LNCaP clone FGC (cell line): ENCODE measurements at regions not wholly inside any gene's neighbourhood (a gene's known extent, or its start where the extent isn't known, plus 50 kb on each side); places are given as distances from the start of the nearest gene placed in this dataset.
"Not testable (repeated sequence)": the region's sequence is repeated elsewhere in the genome, so short reads cannot be mapped to it uniquely, and the experiment has no call there.

Experiments
- DNase-seq: peaks from one replicate; pipeline ENCODE4 v3.0.0-alpha.2; 2011; ENCODE audit warnings: low read depth
- H3K4me3 ChIP-seq: 2 replicates; pipeline ENCODE4 v1.5.1; 2011; ENCODE audit warnings: mild to moderate bottlenecking, low read depth, low read length, control low read depth

GRCh38 chr22:11932212-11932611 is 3595.8 kb upstream of the OR11H1 start:
- not testable (repeated sequence) for DNase-seq, H3K4me3 ChIP-seq

GRCh38 chr22:11967915-11968616 is 3559.9 kb upstream of the OR11H1 start:
- not testable (repeated sequence) for H3K4me3 ChIP-seq, DNase-seq

DNA sequence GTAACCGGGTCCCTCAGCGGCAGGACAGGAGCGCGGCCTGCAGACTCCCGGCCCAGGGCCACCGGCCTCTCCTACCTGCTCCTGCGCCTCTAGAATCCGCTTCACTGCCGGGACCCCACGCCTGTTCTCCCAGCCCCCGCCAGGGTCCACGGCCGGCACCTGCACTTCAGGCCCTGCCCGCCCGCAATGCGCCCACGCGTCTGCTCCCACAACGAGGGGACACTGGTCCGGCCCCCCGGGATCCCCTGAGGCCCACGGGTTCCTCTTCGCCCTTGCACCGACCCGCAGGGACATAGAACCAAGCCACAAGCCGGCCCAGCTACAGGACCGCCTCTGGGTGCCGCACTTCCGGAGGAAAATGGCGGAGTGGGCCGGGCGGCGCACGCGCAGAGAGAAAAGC is 3554.1 kb upstream of the OR11H1 start:
- peak overlapping the region; percentile 44 for H3K4me3 ChIP-seq

More for the DNA sequence above, 3554.1 kb upstream of the OR11H1 start:
- DNase-seq, result not testable (repeated sequence)
